ENCODE measurements at regions not wholly inside any gene's neighbourhood (a gene's known extent, or its start where the extent isn't known, plus 50 kb on each side); places are given as distances from the start of the nearest gene placed in this dataset.

DNA sequence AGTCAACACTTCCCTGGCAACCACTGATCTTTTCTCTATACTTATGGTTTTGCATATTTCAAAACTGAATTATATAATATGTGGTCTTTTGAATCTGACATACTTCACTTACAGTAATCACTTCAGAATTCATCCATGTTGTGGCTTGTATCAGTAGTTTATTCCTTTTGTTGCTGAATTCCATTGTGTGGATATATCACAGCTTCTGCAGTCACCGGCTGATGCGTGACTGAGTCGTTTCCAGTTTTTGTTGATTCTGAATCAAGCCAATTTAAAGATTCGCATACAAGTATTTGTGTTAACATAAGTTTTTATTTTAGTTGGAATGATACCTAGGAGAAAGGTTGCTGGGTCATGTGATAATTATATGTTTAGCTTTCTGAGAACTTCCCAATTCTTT is 672.5 kb upstream of the ANKRD30A start:
- DNase-seq (ENCODE audit: extremely low read depth, insufficient read length) = no peak
- Histone ChIP-seq H3K27me3 (replicated peaks; ENCODE audit: control insufficient read depth, insufficient read depth, low read length) (no peaks in the 10 kb centered on the region), H3K4me3 (replicated peaks; ENCODE audit: low read depth, low read length) (no peak overlapping the region), H3K36me3 (ENCODE audit: control insufficient read depth, insufficient read depth, low read length) (no peaks in the 10 kb centered on the region)
- TF ChIP-seq, protein P1, sequence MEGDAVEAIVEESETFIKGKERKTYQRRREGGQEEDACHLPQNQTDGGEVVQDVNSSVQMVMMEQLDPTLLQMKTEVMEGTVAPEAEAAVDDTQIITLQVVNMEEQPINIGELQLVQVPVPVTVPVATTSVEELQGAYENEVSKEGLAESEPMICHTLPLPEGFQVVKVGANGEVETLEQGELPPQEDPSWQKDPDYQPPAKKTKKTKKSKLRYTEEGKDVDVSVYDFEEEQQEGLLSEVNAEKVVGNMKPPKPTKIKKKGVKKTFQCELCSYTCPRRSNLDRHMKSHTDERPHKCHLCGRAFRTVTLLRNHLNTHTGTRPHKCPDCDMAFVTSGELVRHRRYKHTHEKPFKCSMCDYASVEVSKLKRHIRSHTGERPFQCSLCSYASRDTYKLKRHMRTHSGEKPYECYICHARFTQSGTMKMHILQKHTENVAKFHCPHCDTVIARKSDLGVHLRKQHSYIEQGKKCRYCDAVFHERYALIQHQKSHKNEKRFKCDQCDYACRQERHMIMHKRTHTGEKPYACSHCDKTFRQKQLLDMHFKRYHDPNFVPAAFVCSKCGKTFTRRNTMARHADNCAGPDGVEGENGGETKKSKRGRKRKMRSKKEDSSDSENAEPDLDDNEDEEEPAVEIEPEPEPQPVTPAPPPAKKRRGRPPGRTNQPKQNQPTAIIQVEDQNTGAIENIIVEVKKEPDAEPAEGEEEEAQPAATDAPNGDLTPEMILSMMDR (IDR thresholded peaks at IDR 0.05; ENCODE audit: insufficient read depth, low read length, poor library complexity, severe bottlenecking) = no peak

DNA sequence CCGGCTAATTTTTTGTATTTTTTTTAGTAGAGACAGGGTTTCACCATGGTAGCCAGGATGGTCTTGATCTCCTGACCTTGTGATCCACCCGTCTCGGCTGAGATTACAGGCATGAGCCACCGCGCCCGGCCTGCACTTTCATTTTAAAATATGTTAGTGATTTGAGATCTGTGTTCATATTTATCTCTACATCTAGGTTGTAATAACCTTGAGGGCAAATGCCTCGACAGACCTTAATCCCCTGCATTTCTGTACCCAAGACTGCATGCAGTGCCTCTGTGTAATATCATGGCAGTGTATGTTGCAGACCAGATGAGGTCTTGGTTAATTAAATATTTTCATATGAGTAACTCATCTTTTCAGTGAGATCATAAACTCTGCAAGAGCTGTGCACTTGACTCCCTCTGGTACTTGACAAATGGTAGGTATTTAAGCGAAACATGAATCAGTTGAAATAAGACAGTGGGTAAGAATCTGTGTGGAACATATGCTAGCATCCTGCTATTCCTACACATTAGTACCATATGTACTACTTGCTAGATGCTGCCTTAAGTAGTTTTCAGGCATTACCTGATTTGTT is 673.9 kb upstream of the ANKRD30A start:
- Histone ChIP-seq H3K36me3 (ENCODE audit: control insufficient read depth, insufficient read depth, low read length) (no peaks in the 10 kb centered on the region), H3K4me3 (replicated peaks; ENCODE audit: low read depth, low read length) (no peak overlapping the region), H3K27me3 (replicated peaks; ENCODE audit: control insufficient read depth, insufficient read depth, low read length) (no peaks in the 10 kb centered on the region)
- TF ChIP-seq, protein P1 (IDR thresholded peaks at IDR 0.05; ENCODE audit: insufficient read depth, low read length, poor library complexity, severe bottlenecking) = no peak
- no peak for DNase-seq (ENCODE audit: extremely low read depth, insufficient read length)

DNA sequence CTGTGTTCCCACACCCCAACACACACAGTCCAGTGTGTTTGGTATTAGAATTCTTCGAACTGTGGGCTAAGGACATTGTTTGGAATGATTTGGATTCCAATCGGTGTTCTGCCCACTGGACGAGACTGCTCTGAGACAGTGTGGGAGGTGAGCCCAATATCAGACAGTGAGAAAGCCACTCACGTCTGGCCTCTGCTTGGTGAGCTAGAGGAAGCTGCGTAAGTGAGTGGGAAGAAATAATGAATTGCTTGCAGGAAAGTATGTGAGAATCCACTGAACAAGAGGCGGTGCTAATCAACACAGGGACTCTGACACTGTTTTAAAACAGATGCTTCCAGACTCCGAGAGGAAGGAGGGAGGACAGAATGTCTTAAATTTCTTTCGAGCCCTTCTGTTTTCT is 675.0 kb upstream of the ANKRD30A start:
- H3K4me3 ChIP-seq (replicated peaks; ENCODE audit: low read depth, low read length) = no peak overlapping the region
- DNase-seq (ENCODE audit: extremely low read depth, insufficient read length) = no peak
- TF ChIP-seq, protein P1 (IDR thresholded peaks at IDR 0.05; ENCODE audit: insufficient read depth, low read length, poor library complexity, severe bottlenecking) = no peak

DNA sequence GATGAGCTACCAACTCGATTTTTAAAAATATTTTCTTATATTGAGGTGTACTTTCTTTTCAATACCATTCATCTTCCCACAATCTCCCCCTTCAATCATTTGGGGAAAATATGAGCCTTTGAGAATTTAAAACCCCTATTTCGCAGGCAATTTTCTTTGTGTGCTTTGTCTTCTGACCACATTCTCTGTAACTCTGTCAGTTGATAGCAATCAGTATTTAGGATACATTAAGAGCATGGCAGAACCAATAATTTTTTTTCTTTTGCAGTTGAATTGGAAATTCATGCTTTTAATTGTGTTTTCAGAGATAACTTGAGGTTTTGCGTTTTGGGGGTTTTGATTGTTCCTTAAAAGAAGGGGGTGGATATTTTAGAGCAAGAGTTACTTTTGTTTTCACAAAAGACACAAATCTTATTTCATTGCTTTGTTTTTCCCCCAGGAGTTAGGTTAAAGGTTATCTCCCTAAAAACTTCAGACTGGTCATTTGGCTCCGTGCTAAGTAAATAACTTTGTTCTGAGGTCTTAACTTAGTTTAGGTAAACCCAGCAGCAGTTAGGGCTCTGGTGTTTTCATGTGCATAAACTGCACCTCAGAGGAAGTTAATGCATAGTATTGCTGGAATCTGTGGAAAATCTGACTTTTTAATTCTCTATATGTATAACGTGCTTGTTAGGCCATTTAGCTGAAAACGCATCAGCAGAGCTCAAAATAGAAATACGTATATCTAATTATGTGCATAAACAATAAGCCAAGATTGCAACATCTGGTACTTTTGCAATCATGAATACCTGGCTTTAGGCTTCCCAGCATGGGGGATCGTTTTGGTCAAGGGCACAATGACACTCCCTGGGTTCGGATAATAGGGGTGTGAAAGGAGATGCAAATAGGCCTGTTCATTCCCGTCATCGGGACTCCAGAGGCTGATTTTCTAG is 676.4 kb upstream of the ANKRD30A start:
- no peak for DNase-seq (ENCODE audit: extremely low read depth, insufficient read length)
- TF ChIP-seq, protein P1 (IDR thresholded peaks at IDR 0.05; ENCODE audit: insufficient read depth, low read length, poor library complexity, severe bottlenecking) = no peak
- no peak overlapping the region for H3K4me3 ChIP-seq (replicated peaks; ENCODE audit: low read depth, low read length)
- H3K36me3 ChIP-seq (ENCODE audit: control insufficient read depth, insufficient read depth, low read length) = no peaks in the 10 kb centered on the region
- no peaks in the 10 kb centered on the region for H3K27me3 ChIP-seq (replicated peaks; ENCODE audit: control insufficient read depth, insufficient read depth, low read length)

More for the DNA sequence above, 675.0 kb upstream of the ANKRD30A start:
- no peaks in the 10 kb centered on the region for H3K36me3 ChIP-seq (ENCODE audit: control insufficient read depth, insufficient read depth, low read length)
- no peaks in the 10 kb centered on the region for H3K27me3 ChIP-seq (replicated peaks; ENCODE audit: control insufficient read depth, insufficient read depth, low read length)

DNA sequence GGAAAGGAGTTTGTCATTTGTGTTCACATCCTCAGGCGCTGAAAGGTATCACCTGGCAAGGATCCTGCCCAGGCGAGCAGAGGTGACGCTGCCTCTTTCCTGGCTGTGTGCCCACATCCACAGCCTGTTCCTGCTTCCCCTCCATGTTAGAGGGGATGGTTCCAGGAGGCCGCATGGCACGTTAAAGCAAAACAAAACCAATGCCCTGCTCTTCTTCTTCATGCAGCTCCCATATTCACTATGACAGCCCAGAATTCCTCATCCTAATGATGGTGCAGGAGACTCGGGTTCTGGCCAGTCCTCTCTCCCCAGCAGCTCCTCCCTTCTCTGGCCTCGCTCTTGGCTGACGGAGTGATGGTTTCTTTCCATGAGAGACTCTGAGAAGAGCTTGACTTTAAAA is 678.5 kb upstream of the ANKRD30A start:
- Histone ChIP-seq H3K27me3 (replicated peaks; ENCODE audit: control insufficient read depth, insufficient read depth, low read length) (no peaks in the 10 kb centered on the region), H3K4me3 (replicated peaks; ENCODE audit: low read depth, low read length) (no peak overlapping the region), H3K36me3 (ENCODE audit: control insufficient read depth, insufficient read depth, low read length) (no peaks in the 10 kb centered on the region)
- DNase-seq (ENCODE audit: extremely low read depth, insufficient read length) = no peak
- TF ChIP-seq, protein P1 (IDR thresholded peaks at IDR 0.05; ENCODE audit: insufficient read depth, low read length, poor library complexity, severe bottlenecking) = no peak
